Activated T-cell treated with anti-CD3 and anti-CD28 coated beads, Interleukin-2, amount 50 U/mL, for 24 hours (primary cell): ENCODE measurements at regions not wholly inside any gene's neighbourhood (a gene's known extent, or its start where the extent isn't known, plus 50 kb on each side); places are given as distances from the start of the nearest gene placed in this dataset.

ENCODE experiments used
- DNase-seq: peaks from one replicate; pipeline ENCODE4 v3.0.0-alpha.2; 2020
- H3K27ac Mint-ChIP-seq: 2 replicates; pipeline ENCODE4 v1.8.0; 2020; ENCODE audit warnings: mild to moderate bottlenecking, mixed read lengths
- H3K27me3 Mint-ChIP-seq: 2 replicates; pipeline ENCODE4 v1.8.0; 2020; ENCODE audit warnings: mixed read lengths
- H3K36me3 Mint-ChIP-seq: 2 replicates; pipeline ENCODE4 v1.8.0; 2020; ENCODE audit warnings: low read depth, mixed read lengths
- H3K4me1 Mint-ChIP-seq: 2 replicates; pipeline ENCODE4 v1.8.0; 2020; ENCODE audit warnings: low read depth, mixed read lengths
- H3K4me3 Mint-ChIP-seq: 2 replicates; pipeline ENCODE4 v1.8.0; 2020; ENCODE audit warnings: mild to moderate bottlenecking, moderate library complexity, mixed read lengths
- H3K9me3 Mint-ChIP-seq: 2 replicates; pipeline ENCODE4 v1.8.0; 2020; ENCODE audit warnings: mixed read lengths

- Mint-ChIP-seq H3K27ac (no peak overlapping the region), H3K9me3 (no peaks in the 10 kb centered on the region), H3K4me3 (no peak overlapping the region), H3K36me3 (no peaks in the 10 kb centered on the region), H3K27me3 (no peaks in the 10 kb centered on the region), H3K4me1 (no peaks in the 10 kb centered on the region)
- DNase-seq, result no peak
These were observed 70.9 kb upstream of the TPRG1 start for GRCh38 chr3:189100866-189101265.

DNA sequence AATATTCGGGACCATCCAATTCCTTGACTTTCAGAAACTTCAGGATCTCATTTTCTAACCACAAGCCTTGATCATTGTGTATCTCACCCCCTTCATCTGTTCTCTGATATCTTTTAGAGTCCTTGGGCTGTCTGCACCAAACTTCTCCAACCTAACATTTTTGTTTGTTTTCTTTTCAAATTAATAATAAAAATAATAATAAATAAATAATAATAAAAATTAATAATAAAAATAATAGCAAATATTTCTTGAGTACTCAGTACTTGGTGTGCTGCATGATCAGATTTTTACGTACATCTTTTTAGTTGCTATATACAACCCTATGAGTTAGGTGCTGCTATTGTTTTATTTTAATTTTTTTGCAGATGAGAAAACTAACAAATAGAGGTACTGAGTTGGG lies 70.2 kb upstream of the TPRG1 start:
- no peak for DNase-seq
- no peaks in the 10 kb centered on the region for H3K4me1 Mint-ChIP-seq
- H3K9me3 Mint-ChIP-seq, result no peaks in the 10 kb centered on the region
- H3K27me3 Mint-ChIP-seq, result no peaks in the 10 kb centered on the region
- no peaks in the 10 kb centered on the region for H3K36me3 Mint-ChIP-seq
- H3K27ac Mint-ChIP-seq, result no peak overlapping the region
- H3K4me3 Mint-ChIP-seq, result no peak overlapping the region

- H3K27me3 Mint-ChIP-seq, result no peaks in the 10 kb centered on the region
- DNase-seq, result no peak
- no peak overlapping the region for H3K27ac Mint-ChIP-seq
- no peaks in the 10 kb centered on the region for H3K9me3 Mint-ChIP-seq
- H3K4me1 Mint-ChIP-seq, result no peaks in the 10 kb centered on the region
- no peak overlapping the region for H3K4me3 Mint-ChIP-seq
- H3K36me3 Mint-ChIP-seq, result no peaks in the 10 kb centered on the region
These were observed 68.6 kb upstream of the TPRG1 start for GRCh38 chr3:189103208-189103607.

- no peak for DNase-seq
- peaks cover 13% of the 10 kb centered on the region for H3K27me3 Mint-ChIP-seq
- H3K4me1 Mint-ChIP-seq, result no peaks in the 10 kb centered on the region
These were observed 63.7 kb upstream of the TPRG1 start for GRCh38 chr3:189108067-189108466.

GRCh38 chr3:189108735-189109134 lies 63.0 kb upstream of the TPRG1 start:
- H3K27ac Mint-ChIP-seq, result no peak overlapping the region
- H3K4me1 Mint-ChIP-seq, result no peaks in the 10 kb centered on the region
- peaks cover 13% of the 10 kb centered on the region for H3K27me3 Mint-ChIP-seq
- no peak overlapping the region for H3K4me3 Mint-ChIP-seq
- peaks cover 4% of the 10 kb centered on the region for H3K9me3 Mint-ChIP-seq
- DNase-seq, result no peak
- H3K36me3 Mint-ChIP-seq, result no peaks in the 10 kb centered on the region

More at GRCh38 chr3:189108067-189108466, 63.7 kb upstream of the TPRG1 start:
- H3K9me3 Mint-ChIP-seq, result peaks cover 4% of the 10 kb centered on the region
- H3K36me3 Mint-ChIP-seq, result no peaks in the 10 kb centered on the region
- no peak overlapping the region for H3K4me3 Mint-ChIP-seq
- no peak overlapping the region for H3K27ac Mint-ChIP-seq

DNA sequence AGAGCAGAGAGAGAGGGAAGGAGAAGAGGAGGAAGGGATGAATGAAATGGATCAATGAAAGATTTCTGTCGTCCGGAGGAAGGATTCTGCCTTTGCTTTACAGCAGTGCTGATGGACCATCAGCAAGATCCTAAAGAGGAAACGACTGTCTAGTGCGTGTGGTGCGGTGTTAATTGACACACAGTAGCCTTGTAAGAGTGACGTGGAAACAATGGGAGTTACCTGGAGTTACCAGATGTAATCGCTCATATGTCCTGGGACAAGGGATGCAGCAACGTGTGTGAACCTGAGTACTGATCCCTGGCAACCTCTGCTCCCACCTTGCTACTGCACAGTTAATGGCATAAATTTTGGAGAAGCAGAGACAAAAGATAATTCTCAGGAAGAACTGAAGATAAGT lies 62.6 kb upstream of the TPRG1 start:
- H3K36me3 Mint-ChIP-seq, result no peaks in the 10 kb centered on the region
- H3K4me1 Mint-ChIP-seq, result no peaks in the 10 kb centered on the region
- H3K27me3 Mint-ChIP-seq, result peaks cover 13% of the 10 kb centered on the region

GRCh38 chr3:189117087-189117486 lies 54.7 kb upstream of the TPRG1 start:
- H3K27me3 Mint-ChIP-seq, result peaks cover 3% of the 10 kb centered on the region
- no peak overlapping the region for H3K4me3 Mint-ChIP-seq
- peaks cover 11% of the 10 kb centered on the region for H3K4me1 Mint-ChIP-seq
- peaks cover 21% of the 10 kb centered on the region for H3K9me3 Mint-ChIP-seq
- no peak overlapping the region for H3K27ac Mint-ChIP-seq
- peaks cover 10% of the 10 kb centered on the region for H3K36me3 Mint-ChIP-seq
- DNase-seq, result no peak

More for the DNA sequence above, 62.6 kb upstream of the TPRG1 start:
- no peak overlapping the region for H3K4me3 Mint-ChIP-seq
- peaks cover 4% of the 10 kb centered on the region for H3K9me3 Mint-ChIP-seq
- no peak overlapping the region for H3K27ac Mint-ChIP-seq
- DNase-seq, result no peak

- Mint-ChIP-seq H3K4me3 (no peak overlapping the region), H3K27me3 (no peaks in the 10 kb centered on the region), H3K4me1 (peaks cover 16% of the 10 kb centered on the region), H3K27ac (no peak overlapping the region), H3K9me3 (peaks cover 21% of the 10 kb centered on the region), H3K36me3 (peaks cover 10% of the 10 kb centered on the region)
- no peak for DNase-seq
These were observed 52.9 kb upstream of the TPRG1 start for GRCh38 chr3:189118896-189119295.

- H3K36me3 Mint-ChIP-seq, result peaks cover 10% of the 10 kb centered on the region
- peaks cover 23% of the 10 kb centered on the region for H3K4me1 Mint-ChIP-seq
- H3K9me3 Mint-ChIP-seq, result peaks cover 21% of the 10 kb centered on the region
- DNase-seq, result no peak
- H3K4me3 Mint-ChIP-seq, result no peak overlapping the region
- no peak overlapping the region for H3K27ac Mint-ChIP-seq
- H3K27me3 Mint-ChIP-seq, result no peaks in the 10 kb centered on the region
These were observed 51.8 kb upstream of the TPRG1 start for GRCh38 chr3:189119950-189120349.

DNA sequence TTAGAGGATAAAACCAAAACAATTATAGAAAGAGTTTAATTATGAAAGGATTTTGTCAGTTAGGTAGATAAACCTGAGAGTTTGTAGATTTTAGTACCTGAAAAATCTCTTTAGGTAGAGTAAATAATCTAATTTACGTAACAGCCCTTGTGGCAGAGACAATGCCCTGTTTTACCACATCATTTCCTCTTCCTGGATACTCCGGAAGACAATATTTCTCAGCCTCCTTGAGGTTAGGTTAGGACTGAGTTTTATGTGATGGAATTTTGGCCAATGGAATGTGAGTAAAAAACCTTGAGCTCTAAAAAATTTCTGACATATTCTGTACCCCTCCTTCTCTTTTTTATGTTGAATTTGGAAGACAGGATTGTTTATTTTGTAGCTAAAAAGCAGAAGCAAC lies 50.7 kb upstream of the TPRG1 start:
- Mint-ChIP-seq H3K27me3 (no peaks in the 10 kb centered on the region), H3K27ac (peak overlapping the region; percentile 38), H3K9me3 (peaks cover 21% of the 10 kb centered on the region), H3K4me1 (peaks cover 29% of the 10 kb centered on the region), H3K4me3 (peak overlapping the region; percentile 69), H3K36me3 (peaks cover 10% of the 10 kb centered on the region)
- DNase-seq, result no peak
